NB4 (cell line): ENCODE measurements at regions not wholly inside any gene's neighbourhood (a gene's known extent, or its start where the extent isn't known, plus 50 kb on each side); places are given as distances from the start of the nearest gene placed in this dataset.
"Not testable (repeated sequence)": the region's sequence is repeated elsewhere in the genome, so short reads cannot be mapped to it uniquely, and the experiment has no call there.

ENCODE experiments used
- DNase-seq: peaks from one replicate; pipeline ENCODE4 v3.0.0; 2010; ENCODE audit warnings: low read depth
- H3K4me3 ChIP-seq: one replicate; pipeline ENCODE4 v1.5.1; 2011; ENCODE audit warnings: mild to moderate bottlenecking, low read depth, low read length, moderate library complexity
- MYC ChIP-seq: IDR thresholded peaks from 2 replicates; pipeline ENCODE4 v1.6.1; 2011; ENCODE audit warnings: low read depth, low read length
- POLR2A ChIP-seq: IDR thresholded peaks from 2 replicates; pipeline ENCODE4 v1.6.1; 2011; ENCODE audit warnings: mild to moderate bottlenecking; ENCODE audit not compliant: insufficient read length; ENCODE audit errors: extremely low read depth
- TF ChIP-seq, protein P1 (sequence below): IDR thresholded peaks from one replicate; pipeline ENCODE4 v1.5.1; 2012; ENCODE audit warnings: low read depth, low read length
- TF ChIP-seq, protein P2 (sequence below): IDR thresholded peaks from 2 replicates; pipeline ENCODE4 v1.6.1; 2011; ENCODE audit warnings: low read depth, low read length

DNA sequence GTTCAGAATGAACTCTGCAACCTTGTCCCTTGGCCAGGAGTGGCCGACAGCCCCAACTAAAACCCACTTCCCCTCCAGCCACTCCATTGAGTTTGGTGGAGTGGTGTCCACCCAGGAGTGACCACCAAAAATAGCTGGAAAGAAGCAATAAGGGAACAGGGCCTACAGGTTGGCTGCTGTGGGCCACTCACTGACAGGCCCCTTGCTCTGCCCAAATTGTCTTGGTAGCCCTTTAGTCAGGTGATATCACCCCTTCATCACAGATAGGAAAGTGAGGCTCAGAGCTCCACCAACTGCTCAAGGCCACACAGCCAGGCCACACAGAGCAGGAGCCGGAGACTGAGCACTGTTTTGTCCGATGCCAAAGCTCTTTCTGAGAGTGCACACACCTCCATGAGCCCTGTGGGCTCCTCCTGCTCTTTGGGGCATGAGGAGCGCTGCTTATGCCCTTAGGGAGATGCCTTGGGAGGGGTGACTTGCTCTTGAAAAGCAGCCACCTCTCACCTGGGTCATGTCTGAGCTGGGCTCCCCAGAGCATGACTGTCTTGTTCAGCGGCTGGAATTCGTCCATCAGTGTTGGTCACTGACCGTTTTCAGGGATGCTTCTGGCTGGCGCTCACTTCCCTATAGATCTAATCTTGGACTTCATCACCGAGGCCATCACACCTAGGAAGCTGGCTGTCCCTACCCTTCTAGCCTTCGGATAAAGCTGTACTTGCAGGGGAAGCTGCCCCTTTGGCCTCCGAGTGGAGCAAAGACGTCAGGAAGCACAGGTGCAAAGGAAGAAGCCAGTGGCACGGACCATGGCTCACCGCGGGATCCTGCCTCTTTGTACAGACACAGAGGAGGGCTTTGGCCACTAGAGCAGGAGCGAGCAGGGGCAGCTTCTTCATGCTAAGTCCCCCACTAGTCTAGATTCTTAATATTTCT lies 186.0 kb upstream of the ZNF469 start:
- no peak overlapping the region for H3K4me3 ChIP-seq
- no peak for TF ChIP-seq POLR2A
- TF ChIP-seq, protein P1, sequence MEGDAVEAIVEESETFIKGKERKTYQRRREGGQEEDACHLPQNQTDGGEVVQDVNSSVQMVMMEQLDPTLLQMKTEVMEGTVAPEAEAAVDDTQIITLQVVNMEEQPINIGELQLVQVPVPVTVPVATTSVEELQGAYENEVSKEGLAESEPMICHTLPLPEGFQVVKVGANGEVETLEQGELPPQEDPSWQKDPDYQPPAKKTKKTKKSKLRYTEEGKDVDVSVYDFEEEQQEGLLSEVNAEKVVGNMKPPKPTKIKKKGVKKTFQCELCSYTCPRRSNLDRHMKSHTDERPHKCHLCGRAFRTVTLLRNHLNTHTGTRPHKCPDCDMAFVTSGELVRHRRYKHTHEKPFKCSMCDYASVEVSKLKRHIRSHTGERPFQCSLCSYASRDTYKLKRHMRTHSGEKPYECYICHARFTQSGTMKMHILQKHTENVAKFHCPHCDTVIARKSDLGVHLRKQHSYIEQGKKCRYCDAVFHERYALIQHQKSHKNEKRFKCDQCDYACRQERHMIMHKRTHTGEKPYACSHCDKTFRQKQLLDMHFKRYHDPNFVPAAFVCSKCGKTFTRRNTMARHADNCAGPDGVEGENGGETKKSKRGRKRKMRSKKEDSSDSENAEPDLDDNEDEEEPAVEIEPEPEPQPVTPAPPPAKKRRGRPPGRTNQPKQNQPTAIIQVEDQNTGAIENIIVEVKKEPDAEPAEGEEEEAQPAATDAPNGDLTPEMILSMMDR = no peak
- TF ChIP-seq MYC = no peak
- TF ChIP-seq, protein P2, sequence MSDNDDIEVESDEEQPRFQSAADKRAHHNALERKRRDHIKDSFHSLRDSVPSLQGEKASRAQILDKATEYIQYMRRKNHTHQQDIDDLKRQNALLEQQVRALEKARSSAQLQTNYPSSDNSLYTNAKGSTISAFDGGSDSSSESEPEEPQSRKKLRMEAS = no peak
- DNase-seq = no peak

DNA sequence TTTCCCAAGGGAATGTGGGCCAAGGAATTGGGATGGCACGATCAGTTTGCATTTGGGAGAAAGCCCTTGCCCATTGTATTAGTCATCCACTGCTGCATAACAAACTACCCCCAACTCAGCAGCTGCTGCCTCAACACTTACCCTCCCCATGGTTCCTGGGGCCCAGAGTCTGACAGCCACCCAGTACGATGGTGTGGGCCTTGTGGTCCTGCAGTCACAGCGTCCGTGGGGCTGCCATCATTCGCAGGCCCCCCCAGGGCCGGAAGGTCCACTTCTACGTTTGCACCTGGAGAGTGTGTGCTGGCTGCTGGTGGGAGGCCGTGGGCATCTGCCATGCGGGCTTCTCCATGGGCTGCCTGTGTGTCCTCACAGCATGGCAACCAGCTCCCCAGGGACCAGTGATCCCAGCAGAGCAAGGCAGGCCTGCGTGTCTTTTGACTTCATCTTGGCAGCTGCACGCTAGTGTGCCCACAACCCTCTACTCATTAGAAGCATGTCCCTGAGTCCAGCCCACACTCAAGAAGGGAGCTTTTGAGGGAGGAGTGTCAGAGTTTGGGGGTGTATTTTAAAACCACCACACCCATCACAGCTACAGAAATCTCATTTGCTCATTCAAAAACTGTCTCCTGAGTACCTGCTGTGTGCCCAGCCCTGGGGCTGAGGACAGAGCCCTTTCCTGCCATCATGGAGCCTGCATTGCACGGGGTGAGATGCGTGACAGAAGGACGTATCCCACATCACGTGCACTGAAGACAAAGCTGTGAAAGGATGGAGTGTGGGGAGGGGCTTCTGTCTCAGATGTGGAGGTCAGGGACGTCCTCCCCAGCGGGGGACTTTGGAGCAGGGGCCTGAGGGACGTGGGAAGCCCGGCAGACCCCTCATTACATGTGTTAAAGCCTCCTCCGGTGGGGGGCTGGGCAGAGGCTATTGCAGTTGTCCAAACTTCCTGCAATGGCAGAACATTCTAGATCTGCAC lies 185.0 kb upstream of the ZNF469 start:
- TF ChIP-seq, protein P1 = no peak
- TF ChIP-seq, protein P2 = no peak
- no peak for TF ChIP-seq POLR2A
- no peak for TF ChIP-seq MYC
- DNase-seq = no peak
- no peak overlapping the region for H3K4me3 ChIP-seq

DNA sequence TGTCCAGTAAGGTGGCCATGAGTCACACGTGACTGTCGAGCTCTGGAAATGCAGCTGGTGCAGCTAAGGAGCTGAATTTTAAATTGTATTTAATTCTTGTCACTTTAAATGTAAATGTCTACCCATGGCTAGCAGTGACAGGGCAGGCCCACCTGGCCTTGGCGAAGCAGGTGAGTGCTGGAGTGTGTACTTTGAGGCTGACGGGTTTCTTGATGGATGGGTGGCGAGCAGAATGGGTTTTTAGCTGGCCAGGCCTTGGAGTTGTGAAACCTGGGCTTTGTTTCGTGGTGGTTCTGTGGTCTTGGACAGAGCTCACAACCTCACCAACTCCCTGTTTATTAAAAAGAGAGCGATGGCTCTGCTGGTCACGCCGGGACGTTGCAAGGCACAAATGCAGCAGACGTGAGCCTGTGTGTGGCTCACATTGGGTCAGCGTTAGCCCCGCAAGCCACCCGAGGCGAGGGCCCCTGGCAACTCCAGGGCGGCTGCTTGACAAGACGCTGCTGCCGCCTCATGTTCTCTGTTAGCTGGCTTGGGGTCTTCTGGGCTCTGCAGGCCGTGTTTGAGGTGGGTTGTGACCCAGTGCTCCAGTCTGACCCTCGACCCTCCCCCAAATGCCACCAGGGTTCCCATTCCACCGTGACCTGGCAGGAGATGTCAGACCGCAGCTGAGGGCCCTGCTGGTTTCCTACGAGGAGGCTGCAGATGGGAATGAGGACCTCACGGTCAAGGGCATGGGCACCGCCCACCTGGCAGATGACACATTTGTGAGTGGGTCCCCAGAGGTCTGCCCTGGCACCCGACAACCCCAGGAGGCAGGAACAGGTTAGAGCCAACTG lies 184.1 kb upstream of the ZNF469 start:
- H3K4me3 ChIP-seq, DNase-seq: not testable (repeated sequence)

DNA sequence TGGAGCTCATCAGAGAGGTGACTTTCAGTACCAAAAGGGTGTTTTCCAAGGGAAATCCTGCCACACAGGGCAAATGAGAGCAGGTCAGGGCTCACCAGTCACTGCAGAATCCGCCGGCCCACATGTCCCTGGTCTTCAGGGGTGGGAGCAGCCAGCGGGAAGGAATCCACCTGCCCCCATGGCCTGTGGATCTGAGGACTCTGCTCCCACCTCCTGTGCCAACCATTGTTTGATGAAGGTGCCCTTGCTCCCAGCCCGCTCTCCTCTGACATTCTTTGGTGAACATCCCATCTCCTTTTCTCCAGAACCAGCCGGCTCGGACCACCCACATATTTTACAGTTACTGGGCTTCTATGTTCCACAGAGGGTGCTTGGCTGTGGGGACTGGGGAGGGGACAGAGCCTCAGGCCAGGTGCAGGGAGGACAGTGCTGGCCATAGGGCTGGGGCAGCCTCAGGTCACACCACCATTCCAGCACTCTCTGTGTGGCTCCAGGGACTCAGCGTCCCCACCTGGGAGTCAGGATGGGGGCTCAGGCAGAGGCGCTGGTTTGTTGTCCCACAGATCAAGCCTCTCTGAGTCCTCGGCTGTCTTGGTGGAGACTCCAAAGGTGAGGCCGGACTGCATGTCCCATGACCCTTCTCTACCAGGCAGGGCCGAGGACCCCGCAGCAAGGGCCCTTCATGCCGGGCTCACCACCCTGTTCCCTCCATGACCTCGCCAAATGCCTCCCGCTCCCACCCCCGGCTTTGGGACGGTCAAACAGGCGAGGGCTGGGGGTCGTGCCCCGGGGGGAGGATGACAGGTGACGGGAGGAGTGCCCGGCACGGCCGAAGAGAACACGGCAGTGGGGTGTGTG lies 183.2 kb upstream of the ZNF469 start:
- not testable (repeated sequence) for DNase-seq, H3K4me3 ChIP-seq

- not testable (repeated sequence) for DNase-seq, H3K4me3 ChIP-seq
Observed at GRCh38 chr16:88200154-88200895, 182.4 kb upstream of the ZNF469 start.

GRCh38 chr16:88200896-88201185 lies 181.9 kb upstream of the ZNF469 start:
- H3K4me3 ChIP-seq = no peak overlapping the region
- DNase-seq = no peak
- TF ChIP-seq, protein P1 = no peak
- TF ChIP-seq MYC = no peak
- TF ChIP-seq POLR2A = no peak
- TF ChIP-seq, protein P2 = no peak

DNA sequence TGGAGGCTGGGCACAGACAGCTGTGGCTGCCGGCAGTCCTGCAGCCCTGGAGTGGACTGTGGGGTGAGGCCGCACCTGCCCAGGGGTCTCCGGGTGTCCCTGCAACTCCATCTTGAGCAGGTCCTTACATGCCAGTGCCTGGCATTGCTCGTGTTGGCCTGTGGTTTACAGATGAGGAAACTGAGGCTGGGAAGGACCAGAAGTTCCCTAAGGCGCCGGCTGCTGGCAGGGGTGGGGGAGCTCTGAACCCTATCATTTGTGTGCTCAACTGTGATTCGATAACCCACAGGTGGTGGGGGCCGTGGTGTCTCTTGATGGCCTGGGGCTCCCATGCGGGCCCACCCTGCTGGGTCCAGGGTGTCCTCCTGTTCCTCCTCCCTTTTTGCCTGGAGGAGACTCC lies 181.1 kb upstream of the ZNF469 start:
- H3K4me3 ChIP-seq, DNase-seq: not testable (repeated sequence)
